ENCODE measurements at regions not wholly inside any gene's neighbourhood (a gene's known extent, or its start where the extent isn't known, plus 50 kb on each side); places are given as distances from the start of the nearest gene placed in this dataset.

DNA sequence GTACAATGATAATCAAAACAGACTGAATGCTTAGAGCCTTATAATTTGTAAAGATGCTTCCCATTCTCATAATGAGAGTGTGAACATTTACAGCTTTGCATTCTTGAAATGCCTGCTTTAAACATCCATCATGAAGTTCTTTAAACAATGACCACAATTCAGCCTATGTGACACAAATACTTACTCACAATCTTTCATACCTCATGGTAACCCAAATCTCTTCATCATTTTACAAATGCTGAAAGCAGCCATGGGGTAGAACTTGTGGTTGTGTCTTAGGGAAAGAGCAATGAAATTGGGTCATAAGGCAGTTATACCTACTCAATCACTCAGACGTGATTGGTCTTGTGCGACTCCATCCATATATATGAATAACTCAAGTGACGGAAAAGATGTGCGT is 140.7 kb downstream of the RND3 start:
- in situ Hi-C loops (cut with MboI; ENCODE audit: low pct_unique_long_range_greater_than_20kb, low sequenced_read_pairs, unreplicated experiment): no loop called here
- TF ChIP-seq, protein P1, sequence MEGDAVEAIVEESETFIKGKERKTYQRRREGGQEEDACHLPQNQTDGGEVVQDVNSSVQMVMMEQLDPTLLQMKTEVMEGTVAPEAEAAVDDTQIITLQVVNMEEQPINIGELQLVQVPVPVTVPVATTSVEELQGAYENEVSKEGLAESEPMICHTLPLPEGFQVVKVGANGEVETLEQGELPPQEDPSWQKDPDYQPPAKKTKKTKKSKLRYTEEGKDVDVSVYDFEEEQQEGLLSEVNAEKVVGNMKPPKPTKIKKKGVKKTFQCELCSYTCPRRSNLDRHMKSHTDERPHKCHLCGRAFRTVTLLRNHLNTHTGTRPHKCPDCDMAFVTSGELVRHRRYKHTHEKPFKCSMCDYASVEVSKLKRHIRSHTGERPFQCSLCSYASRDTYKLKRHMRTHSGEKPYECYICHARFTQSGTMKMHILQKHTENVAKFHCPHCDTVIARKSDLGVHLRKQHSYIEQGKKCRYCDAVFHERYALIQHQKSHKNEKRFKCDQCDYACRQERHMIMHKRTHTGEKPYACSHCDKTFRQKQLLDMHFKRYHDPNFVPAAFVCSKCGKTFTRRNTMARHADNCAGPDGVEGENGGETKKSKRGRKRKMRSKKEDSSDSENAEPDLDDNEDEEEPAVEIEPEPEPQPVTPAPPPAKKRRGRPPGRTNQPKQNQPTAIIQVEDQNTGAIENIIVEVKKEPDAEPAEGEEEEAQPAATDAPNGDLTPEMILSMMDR (IDR thresholded peaks at IDR 0.05; ENCODE audit: extremely low read depth, insufficient read depth, missing control alignments): no peak
- DNase-seq (ENCODE audit: low spot score): no peak

DNA sequence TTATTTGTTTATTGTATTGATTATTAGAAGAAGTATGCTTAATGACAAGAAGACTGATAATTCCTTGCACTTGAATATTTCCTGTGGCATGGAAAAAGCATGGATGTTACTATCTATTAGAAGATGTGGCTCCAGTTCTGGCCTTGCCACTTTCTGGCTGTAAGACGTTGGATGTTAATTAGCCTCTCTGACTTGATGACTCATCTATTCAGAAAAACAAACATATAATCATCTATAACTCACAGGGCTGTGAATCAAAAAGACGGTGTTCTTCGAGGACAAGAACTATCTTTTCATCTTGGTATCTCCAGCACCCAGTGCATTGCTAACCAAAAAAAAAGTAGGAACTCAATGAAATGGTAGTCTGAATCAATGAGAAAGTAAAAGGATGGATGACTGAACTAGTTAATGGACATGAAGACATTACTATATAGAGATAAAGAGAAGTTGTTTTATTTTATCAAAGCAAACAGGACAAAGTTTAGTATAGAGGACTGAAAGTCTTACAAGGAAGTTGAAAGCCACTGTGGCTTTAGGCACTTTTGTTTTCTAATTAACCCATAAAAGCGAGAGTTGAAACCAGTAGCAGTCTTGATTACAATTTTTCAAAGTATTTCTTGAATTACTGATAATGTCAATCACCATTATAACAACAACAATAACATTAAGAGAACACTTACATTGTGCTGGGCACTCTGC is 145.3 kb downstream of the RND3 start:
- in situ Hi-C loops (cut with MboI; ENCODE audit: low pct_unique_long_range_greater_than_20kb, low sequenced_read_pairs, unreplicated experiment): no loop called here
- DNase-seq (ENCODE audit: low spot score): no peak
- TF ChIP-seq, protein P1 (IDR thresholded peaks at IDR 0.05; ENCODE audit: extremely low read depth, insufficient read depth, missing control alignments): no peak

DNA sequence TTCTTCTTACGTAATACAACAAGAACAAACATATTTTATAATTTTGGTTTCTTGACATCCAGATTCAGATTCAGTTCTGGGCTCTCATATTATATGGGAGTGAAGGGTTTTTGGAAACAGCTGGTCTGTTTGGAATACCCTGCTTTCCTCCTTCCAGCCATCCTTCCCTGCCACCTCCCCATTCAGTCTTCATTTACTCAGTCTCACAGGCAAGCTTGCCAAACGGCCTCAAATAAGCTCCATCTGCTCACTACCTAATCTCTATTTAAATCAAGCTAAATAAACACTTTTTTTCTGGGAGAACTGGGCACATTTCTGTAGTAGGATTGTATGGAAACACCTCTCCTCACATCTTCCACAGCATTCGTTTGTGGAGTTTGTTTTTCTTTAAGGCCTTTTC is 147.5 kb downstream of the RND3 start:
- no peak for DNase-seq (ENCODE audit: low spot score)
- in situ Hi-C loops (cut with MboI; ENCODE audit: low pct_unique_long_range_greater_than_20kb, low sequenced_read_pairs, unreplicated experiment): no loop called here
- TF ChIP-seq, protein P1 (IDR thresholded peaks at IDR 0.05; ENCODE audit: extremely low read depth, insufficient read depth, missing control alignments): no peak

DNA sequence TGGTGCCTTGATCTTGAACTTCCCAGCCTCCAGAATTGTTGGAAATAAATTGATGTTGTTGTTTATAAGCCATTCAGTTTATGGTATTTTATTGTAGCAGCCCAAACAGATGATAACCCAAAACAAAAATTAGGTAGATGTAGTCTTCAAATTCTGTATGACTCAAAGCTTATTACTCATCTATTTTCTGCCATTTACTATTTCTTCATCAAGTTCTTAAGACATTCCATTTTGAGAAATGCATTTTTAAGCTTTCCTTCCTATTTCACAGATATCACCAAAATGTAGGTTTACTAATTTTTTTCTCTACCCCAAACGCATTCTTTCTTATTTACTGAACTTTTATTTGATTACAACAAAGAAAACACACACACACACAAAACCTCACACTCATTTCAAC is 148.2 kb downstream of the RND3 start:
- no peak for DNase-seq (ENCODE audit: low spot score)
- TF ChIP-seq, protein P1 (IDR thresholded peaks at IDR 0.05; ENCODE audit: extremely low read depth, insufficient read depth, missing control alignments): no peak
- in situ Hi-C loops (cut with MboI; ENCODE audit: low pct_unique_long_range_greater_than_20kb, low sequenced_read_pairs, unreplicated experiment): no loop called here

DNA sequence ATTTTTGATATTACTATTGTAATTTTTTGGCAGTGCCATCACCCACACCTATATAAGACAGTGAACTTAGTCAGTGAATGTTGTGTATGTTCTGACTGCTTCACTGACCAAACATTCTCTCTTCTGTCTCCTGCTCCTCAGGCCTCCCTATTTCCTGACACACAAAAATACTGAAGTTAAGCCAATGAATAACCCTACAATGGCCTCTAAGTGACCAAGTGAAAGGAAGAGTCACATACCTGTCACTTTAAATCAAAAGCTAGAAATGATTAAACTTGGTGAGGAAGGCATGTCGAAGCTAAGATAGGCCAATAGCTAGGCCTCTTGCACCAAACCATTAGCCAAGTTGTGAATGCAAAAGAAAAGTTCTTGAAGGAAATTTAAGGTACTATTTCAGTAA is 151.9 kb downstream of the RND3 start:
- TF ChIP-seq, protein P1 (IDR thresholded peaks at IDR 0.05; ENCODE audit: extremely low read depth, insufficient read depth, missing control alignments): no peak
- in situ Hi-C loops (cut with MboI; ENCODE audit: low pct_unique_long_range_greater_than_20kb, low sequenced_read_pairs, unreplicated experiment): no loop called here
- DNase-seq (ENCODE audit: low spot score): no peak

DNA sequence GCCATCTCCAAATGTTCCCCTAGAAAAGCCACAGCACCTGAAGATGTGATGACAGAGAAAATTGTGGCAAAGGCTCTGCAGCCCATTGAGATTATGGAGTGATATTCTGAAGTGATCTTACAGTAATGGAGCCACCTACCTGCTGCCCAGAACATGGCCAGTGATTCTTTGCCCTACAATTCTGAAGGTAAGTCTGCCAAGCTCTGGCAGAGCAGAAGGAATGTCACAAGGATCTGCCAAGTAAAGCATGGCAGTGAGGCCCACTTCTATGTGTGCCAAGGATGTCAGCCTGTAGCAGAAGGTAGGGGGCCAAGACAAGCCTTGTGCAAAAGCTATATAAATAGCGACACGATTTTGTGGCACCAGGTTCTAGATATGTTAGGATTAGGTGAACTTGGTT is 155.1 kb downstream of the RND3 start:
- TF ChIP-seq, protein P1 (IDR thresholded peaks at IDR 0.05; ENCODE audit: extremely low read depth, insufficient read depth, missing control alignments): no peak
- in situ Hi-C loops (cut with MboI; ENCODE audit: low pct_unique_long_range_greater_than_20kb, low sequenced_read_pairs, unreplicated experiment): no loop called here
- no peak for DNase-seq (ENCODE audit: low spot score)

Data from GM13977 (cell line).